Ovary (tissue), 7 donors: ENCODE measurements at regions not wholly inside any gene's neighbourhood (a gene's known extent, or its start where the extent isn't known, plus 50 kb on each side); places are given as distances from the start of the nearest gene placed in this dataset.
"Not testable (repeated sequence)": the region's sequence is repeated elsewhere in the genome, so short reads cannot be mapped to it uniquely, and the experiment has no call there.

ENCODE experiments used
- DNase-seq, 5 donors: peaks; one replicate each; pipeline ENCODE4 v3.0.0-alpha.2; 2019 to 2020
- H3K27ac ChIP-seq, 2 donors: fragments of 200-600 bp; one replicate each; pipeline versions ENCODE4 v1.5.1 to v1.8.0; 2019 to 2022
- H3K27me3 ChIP-seq: fragments of 200-600 bp; one replicate; pipeline ENCODE4 v1.8.0; 2022
- H3K36me3 ChIP-seq: fragments of 200-600 bp; sonication (generic); one replicate; pipeline ENCODE4 v1.5.1; 2019
- H3K4me1 ChIP-seq: one replicate; pipeline ENCODE4 v1.8.1; 2013; ENCODE audit warnings: mild to moderate bottlenecking, moderate library complexity; ENCODE audit not compliant: insufficient read depth
- H3K4me3 ChIP-seq: fragments of 200-600 bp; sonication (generic); one replicate; pipeline ENCODE4 v1.5.1; 2017
- H3K9me3 ChIP-seq, 2 donors: fragments of 200-600 bp in 1 of 2; sonication (generic) in 1 of 2; one replicate each; pipeline versions ENCODE4 v1.5.1 to v1.8.1; 2013 to 2019; ENCODE audit warnings: mild to moderate bottlenecking in 1 of 2, moderate library complexity in 1 of 2
- EP300 ChIP-seq: sonication (generic); formaldehyde crosslinking; IDR thresholded peaks from one replicate; pipeline ENCODE4 v1.6.1; 2017; ENCODE audit warnings: antibody characterized with exemption
- POLR2A ChIP-seq: fragments of 450-650 bp; IDR thresholded peaks from one replicate; pipeline ENCODE4 v1.6.1; 2017; ENCODE audit warnings: antibody characterized with exemption, mild to moderate bottlenecking, moderate library complexity
- WGBS, 3 donors: extraction: QIAGEN DNeasy Blood & Tissue Kit in 1 of 3; methylation state at CpG; one replicate each; pipeline versions ENCODE4 v1.1.5 to v1.1.7; 2013 to 2017; 5-methylcytosine and 5-hydroxymethylcytosine counted together
- intact Hi-C, 4 donors: fragments of 100-400 bp; cut with DNase I; formaldehyde crosslinking; loops; one replicate each; pipeline versions ENCODE4 v1.11.0 to v1.15.1; 2022 to 2023
- TF ChIP-seq, protein P1 (sequence below), 3 donors: fragments of 450-650 bp in 2 of 3; fragments of 200-600 bp in 1 of 3; IDR thresholded peaks; one replicate each; pipeline versions ENCODE4 v1.5.1 to v1.8.0; 2016 to 2022; ENCODE audit warnings: antibody characterized with exemption in 3 of 3, mild to moderate bottlenecking in 1 of 3
- donor health status: DM: no; HTN: no; CAD: no; lungs with moderate emphysema.
- donor health status: DM: no; HTN: no; CAD: no.
- donor health status: Bipolar disorder and iron deficiency.
- donor health status: DM: no; HTN: no; CAD: no.
- donor health status: DM: yes; HTN: yes; CAD: no.

DNA sequence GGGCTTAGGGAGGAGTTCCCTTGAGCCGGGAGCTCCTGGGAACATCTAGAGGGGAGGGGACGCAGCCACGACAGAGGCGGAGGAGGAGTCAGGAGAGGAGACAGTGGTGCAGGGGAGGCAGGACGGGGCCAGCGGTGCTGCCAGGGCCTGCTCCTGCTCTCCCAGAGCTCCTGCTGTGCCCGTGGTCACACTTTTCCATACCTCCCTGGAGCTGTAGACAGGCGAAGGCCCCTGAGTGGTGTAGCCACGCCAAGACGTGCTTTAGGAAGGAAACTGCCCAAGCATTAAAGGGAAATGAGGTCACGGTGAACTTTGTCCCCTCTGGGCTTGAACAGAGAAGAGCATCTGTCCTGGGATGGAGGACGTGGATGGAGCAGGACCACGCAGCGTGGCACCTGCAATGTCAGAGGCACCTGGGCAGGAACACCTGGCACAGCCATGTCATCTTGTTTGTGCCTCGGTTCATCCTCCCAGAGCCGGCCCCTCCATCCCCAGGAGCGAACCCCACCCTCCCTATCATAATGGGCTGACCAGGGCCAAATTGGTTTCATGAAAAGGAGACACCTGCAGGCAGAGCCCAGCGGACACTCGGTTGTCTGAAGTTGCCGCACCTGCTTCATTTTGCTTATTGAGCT, 239.5 kb upstream of the SFSWAP start:
- H3K27ac ChIP-seq: no peak overlapping the region
- no peaks in the 10 kb centered on the region for H3K36me3 ChIP-seq
- TF ChIP-seq, protein P1, sequence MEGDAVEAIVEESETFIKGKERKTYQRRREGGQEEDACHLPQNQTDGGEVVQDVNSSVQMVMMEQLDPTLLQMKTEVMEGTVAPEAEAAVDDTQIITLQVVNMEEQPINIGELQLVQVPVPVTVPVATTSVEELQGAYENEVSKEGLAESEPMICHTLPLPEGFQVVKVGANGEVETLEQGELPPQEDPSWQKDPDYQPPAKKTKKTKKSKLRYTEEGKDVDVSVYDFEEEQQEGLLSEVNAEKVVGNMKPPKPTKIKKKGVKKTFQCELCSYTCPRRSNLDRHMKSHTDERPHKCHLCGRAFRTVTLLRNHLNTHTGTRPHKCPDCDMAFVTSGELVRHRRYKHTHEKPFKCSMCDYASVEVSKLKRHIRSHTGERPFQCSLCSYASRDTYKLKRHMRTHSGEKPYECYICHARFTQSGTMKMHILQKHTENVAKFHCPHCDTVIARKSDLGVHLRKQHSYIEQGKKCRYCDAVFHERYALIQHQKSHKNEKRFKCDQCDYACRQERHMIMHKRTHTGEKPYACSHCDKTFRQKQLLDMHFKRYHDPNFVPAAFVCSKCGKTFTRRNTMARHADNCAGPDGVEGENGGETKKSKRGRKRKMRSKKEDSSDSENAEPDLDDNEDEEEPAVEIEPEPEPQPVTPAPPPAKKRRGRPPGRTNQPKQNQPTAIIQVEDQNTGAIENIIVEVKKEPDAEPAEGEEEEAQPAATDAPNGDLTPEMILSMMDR (IDR thresholded peaks at IDR 0.05): no peak
- TF ChIP-seq POLR2A (no peak), EP300 (no peak)
- intact Hi-C loops: no loop called here
- no peak for DNase-seq
- no peaks in the 10 kb centered on the region for H3K4me1 ChIP-seq
- H3K27me3 ChIP-seq: no peaks in the 10 kb centered on the region
- H3K4me3 ChIP-seq: no peak overlapping the region
- H3K9me3 ChIP-seq: no peaks in the 10 kb centered on the region
- WGBS, 3 donors: 56 to 60% (median 59%) methylated on average over 20 of the region's 20 CpGs

DNA sequence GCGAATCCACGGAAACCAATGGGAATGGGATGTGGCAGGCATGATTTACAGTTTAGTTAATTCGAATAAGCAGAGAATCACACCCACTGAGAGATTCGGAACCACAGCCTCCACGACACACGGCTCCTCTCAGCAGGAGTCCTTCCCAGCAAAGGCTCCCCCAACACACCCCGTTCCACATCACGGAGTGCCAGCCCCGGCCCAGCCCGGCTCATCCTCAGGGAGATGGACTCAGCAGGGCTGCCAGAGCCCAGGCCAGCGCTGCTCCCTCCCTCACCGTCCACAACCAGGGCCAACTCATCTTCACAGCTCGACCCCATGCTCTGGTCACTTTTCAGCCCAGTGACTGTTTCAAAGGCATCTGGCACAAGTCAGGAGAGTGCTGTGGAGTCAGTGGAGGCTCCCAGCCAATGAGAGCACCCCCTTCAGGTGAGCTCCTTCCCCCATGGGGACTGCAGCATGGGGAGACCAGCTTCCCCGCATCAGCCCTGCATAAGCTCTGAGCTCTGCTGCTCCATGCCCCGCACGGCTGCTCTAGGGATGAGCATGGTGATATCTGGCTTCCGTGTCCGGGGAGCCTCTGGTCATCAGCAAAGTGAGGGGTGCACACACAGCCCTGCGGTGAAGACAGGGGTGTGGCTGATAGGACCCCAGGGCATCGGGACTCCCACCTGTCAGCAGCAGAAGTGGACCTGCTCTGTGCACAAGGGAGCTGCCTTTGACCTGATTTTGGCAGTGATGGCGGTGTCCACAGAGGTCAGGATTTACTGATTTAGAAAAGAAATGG, 238.8 kb upstream of the SFSWAP start:
- H3K36me3 ChIP-seq: no peaks in the 10 kb centered on the region
- H3K4me1 ChIP-seq: no peaks in the 10 kb centered on the region
- no peaks in the 10 kb centered on the region for H3K27me3 ChIP-seq
- no peak for DNase-seq
- H3K27ac ChIP-seq: no peak overlapping the region
- intact Hi-C loops: no loop called here
- TF ChIP-seq POLR2A (no peak), EP300 (no peak)
- TF ChIP-seq, protein P1 (IDR thresholded peaks at IDR 0.05): no peak
- no peak overlapping the region for H3K4me3 ChIP-seq
- no peaks in the 10 kb centered on the region for H3K9me3 ChIP-seq
- 77 to 83% (median 83%) methylated on average over 20 to 21 of the region's 21 CpGs for WGBS, 3 donors

DNA sequence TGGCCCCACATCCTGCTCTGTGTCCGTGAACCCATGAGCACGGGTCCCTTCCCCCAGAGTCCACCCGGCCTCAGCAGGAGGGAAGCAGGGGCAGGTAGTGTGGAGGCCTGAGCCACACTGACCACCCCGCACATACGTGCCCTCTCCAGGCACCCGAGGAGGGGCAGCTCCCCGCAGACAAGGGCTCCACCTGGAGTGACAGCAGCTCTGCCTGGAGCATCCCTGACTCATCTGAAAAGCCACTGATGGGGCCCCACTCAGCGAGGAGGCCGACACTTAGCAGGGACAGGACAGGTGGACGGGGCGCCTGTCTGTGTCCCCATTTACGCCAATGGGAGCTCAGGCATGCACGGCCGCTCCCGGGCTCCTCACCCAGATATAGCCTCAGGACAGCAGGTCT, 237.6 kb upstream of the SFSWAP start:
- Histone ChIP-seq H3K4me3 (no peak overlapping the region), H3K36me3 (no peaks in the 10 kb centered on the region), H3K4me1 (no peaks in the 10 kb centered on the region), H3K27ac (no peak overlapping the region), H3K27me3 (no peaks in the 10 kb centered on the region), H3K9me3 (no peaks in the 10 kb centered on the region)
- intact Hi-C loops: no loop called here
- no peak for DNase-seq
- 89 to 92% (median 92%) methylated on average over 15 of the region's 15 CpGs for WGBS, 3 donors
- TF ChIP-seq, protein P1 (IDR thresholded peaks at IDR 0.05): no peak
- TF ChIP-seq POLR2A (no peak), EP300 (no peak)

DNA sequence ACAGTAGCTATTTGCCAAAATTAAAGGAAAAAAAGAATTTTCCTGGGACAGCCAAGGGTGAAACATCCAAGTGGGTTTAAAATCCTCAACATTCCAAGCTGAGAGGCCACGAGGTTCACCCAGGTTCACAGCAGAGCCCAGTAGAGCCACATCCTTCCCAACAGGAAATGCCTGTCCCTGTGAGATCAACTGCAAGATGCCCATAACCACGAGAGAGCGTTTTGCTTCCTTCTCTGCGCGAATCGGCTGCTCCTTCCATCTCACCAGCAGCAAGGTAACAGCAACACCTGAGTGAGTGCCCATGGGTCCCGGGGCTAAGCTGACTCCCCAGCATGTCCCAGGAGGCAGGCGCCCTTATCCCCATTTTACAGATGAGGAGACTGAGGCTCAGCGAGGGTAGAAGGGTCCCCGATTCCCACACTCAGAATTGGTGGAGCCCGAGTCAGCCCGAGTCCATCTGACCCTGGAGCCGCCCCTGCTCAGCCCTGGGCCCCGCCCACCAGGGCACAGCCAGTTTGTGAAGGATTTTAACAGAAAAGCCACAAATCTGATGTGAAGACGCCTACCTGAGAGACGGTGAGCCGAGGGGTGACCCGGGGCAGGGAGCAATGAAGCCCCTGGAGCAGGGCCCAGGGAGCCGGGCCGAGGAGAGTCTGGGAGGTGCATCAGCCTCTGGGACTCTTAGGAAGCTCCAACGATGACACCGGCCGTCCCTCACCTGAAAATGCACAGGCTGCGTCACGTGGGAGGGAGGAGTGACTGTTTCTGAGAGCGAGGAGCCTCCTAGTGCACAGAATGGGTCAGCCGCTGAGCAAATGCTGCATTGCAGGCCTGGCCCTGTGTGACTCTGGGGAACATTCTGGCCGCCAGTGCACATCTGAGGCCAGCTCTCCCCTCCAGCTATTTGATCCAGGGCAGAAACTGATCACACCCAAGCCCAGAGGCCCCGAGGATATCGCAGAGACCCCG, 236.9 kb upstream of the SFSWAP start:
- TF ChIP-seq, protein P1 (IDR thresholded peaks at IDR 0.05): no peak
- TF ChIP-seq POLR2A (no peak), EP300 (no peak)
- no peaks in the 10 kb centered on the region for H3K36me3 ChIP-seq
- H3K4me1 ChIP-seq: no peaks in the 10 kb centered on the region
- no peaks in the 10 kb centered on the region for H3K9me3 ChIP-seq
- intact Hi-C loops: no loop called here
- DNase-seq: no peak
- 79 to 81% (median 81%) methylated on average over 31 of the region's 31 CpGs for WGBS, 3 donors
- H3K27me3 ChIP-seq: no peaks in the 10 kb centered on the region
- no peak overlapping the region for H3K4me3 ChIP-seq
- no peak overlapping the region for H3K27ac ChIP-seq

DNA sequence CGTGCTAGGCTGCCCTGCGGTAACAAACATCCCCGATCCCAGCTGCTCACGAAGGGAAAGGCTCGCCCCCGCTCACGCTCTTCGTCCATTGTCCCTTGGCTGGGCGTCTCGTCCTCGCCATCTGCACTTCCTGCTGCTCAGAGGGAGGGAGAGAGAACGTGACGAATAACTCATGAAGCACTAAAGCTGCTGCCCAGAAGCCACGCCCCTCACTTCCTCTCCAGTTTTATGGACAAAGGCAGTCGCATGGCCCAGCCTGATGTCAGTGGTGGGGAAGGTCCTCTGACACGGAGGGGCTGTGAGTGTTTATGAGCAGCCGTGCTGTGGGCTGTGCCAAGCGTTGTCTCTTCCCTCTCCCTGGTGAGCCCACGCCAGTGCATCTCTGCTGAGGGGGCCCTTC, 235.9 kb upstream of the SFSWAP start:
- H3K4me1 ChIP-seq, H3K27me3 ChIP-seq, H3K36me3 ChIP-seq, H3K27ac ChIP-seq, H3K4me3 ChIP-seq, DNase-seq, intact Hi-C loops, H3K9me3 ChIP-seq: not testable (repeated sequence)
- 48 to 53% methylated on average over 5 of the region's 19 CpGs; no CpG with 5 or more reads in 1 of the 3 donors for WGBS, 3 donors
